ENCODE measurements at regions not wholly inside any gene's neighbourhood (a gene's known extent, or its start where the extent isn't known, plus 50 kb on each side); places are given as distances from the start of the nearest gene placed in this dataset.

DNA sequence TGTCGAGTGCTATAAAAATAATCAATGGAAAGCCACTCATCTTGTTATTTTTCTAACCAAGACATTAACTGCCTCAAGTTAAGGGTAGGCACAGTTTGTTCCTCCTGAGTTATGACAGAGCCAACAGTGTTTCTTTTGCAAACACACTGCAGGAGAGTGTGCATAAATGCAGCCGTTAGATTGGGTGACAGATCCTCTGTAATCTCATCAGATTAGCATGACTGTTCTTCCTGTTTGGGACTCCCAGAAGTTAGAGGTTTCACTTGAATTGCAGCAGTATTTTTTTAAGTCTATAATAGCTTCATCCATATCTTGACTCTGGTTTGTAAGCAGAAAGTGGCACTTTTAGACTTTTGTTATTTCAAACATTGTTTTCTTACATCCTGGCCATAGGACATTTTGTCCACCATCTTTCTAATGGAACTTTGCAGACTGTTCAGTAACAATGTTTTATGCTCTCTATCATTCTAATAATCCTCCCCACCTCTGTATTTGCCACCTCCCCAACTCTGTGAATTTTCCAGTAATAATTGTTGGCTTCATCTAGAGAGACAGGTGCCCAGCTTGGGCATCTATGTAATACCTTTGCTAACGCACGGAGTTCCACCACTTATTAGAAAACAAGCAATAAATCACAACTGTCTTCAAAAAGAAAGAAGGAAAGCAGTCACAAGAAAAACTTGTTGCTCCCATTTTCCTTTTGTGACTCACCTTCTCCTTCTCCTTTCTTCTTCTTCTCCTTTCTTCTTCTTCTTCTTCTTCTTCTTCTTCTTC lies 560.0 kb downstream of the ADCYAP1 start:
- Mint-ChIP-seq H3K4me1 (no peaks in the 10 kb centered on the region), H3K27me3 (ENCODE audit: low read depth) (peaks cover 22% of the 10 kb centered on the region), H3K4me3 (no peak overlapping the region), H3K27ac (no peak overlapping the region), H3K36me3 (no peaks in the 10 kb centered on the region), H3K9me3 (no peaks in the 10 kb centered on the region)
- TF ChIP-seq CTCF (IDR thresholded peaks at IDR 0.05; ENCODE audit: unreplicated experiment) = no peak
- no peak for DNase-seq (ENCODE audit: low spot score in 2 of 2, unreplicated experiment in 2 of 2)

GRCh38 chr18:1466035-1466434 lies 561.4 kb downstream of the ADCYAP1 start:
- Mint-ChIP-seq H3K9me3 (no peaks in the 10 kb centered on the region), H3K27ac (no peak overlapping the region), H3K4me3 (no peak overlapping the region), H3K27me3 (ENCODE audit: low read depth) (peaks cover 27% of the 10 kb centered on the region), H3K4me1 (no peaks in the 10 kb centered on the region), H3K36me3 (no peaks in the 10 kb centered on the region)
- DNase-seq (ENCODE audit: low spot score in 2 of 2, unreplicated experiment in 2 of 2) = no peak
- TF ChIP-seq CTCF (IDR thresholded peaks at IDR 0.05; ENCODE audit: unreplicated experiment) = no peak

DNA sequence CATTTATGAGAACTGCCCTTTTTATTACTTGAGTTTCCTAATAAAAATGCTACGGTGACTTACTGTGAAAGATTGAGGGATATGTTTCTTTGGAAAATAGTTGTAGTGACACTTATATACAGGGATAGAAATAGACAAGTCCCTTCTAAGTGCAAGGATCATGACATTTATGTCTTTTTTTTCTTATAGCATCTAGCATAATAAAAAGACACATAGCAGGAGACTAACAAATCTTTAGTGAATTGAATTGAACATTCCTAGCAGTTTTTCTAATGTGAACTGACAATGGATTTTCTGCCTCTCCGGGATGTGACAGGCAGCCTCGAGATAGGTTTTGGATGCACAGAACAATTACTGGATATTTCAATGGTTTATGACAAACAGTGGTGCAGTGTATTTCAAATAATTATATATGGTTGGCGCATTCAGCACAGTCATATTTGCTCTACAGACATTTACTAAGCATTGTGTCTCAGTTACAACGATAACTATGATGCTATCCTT lies 562.8 kb downstream of the ADCYAP1 start:
- DNase-seq (ENCODE audit: low spot score in 2 of 2, unreplicated experiment in 2 of 2) = no peak
- no peaks in the 10 kb centered on the region for H3K4me1 Mint-ChIP-seq
- H3K9me3 Mint-ChIP-seq = no peaks in the 10 kb centered on the region
- no peak overlapping the region for H3K27ac Mint-ChIP-seq
- TF ChIP-seq CTCF (IDR thresholded peaks at IDR 0.05; ENCODE audit: unreplicated experiment) = no peak
- H3K27me3 Mint-ChIP-seq (ENCODE audit: low read depth) = peaks cover 32% of the 10 kb centered on the region
- H3K4me3 Mint-ChIP-seq = no peak overlapping the region
- H3K36me3 Mint-ChIP-seq = no peaks in the 10 kb centered on the region

DNA sequence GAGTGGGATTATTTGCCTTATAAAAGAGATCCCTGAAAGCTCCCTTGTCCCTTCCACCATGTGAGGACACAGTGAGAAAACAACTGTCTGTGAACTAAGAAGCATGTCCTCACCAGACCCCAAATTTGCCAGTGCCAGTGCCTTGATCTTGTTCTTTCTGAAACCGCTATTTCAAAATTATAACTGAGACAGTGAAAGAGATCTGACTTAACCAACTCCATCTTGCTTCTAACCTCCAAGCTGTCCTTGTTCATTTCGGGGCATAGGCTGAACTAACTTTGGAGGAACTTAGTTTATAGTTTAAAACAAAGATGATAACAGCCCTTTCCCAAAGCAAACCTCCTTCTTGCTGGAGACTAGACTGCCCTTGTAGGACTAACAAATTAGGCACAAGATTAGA lies 563.9 kb downstream of the ADCYAP1 start:
- Mint-ChIP-seq H3K4me3 (no peak overlapping the region), H3K27me3 (ENCODE audit: low read depth) (peaks cover 29% of the 10 kb centered on the region), H3K4me1 (no peaks in the 10 kb centered on the region), H3K9me3 (no peaks in the 10 kb centered on the region), H3K27ac (no peak overlapping the region), H3K36me3 (no peaks in the 10 kb centered on the region)
- TF ChIP-seq CTCF (IDR thresholded peaks at IDR 0.05; ENCODE audit: unreplicated experiment) = no peak
- DNase-seq (ENCODE audit: low spot score in 2 of 2, unreplicated experiment in 2 of 2) = no peak

DNA sequence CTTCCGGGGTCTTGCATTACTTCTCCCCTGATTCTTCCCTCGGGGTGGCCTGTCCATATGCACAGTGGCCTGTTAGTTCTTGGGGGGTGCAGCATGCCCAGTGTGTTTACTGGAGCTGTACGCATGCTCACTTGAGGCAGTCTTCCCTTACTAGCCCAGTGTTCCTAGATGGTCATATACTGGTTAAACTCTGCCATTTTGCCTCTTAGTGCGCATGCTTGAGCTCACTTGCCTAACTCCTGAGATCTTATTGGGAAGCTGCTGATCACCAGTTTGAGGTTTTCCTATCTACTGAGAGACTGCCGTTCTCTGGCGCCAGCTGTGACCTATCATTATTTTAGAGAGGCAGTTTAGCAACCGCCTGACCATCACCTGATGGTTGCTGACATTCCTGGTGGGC lies 571.2 kb downstream of the ADCYAP1 start:
- no peak for TF ChIP-seq CTCF (IDR thresholded peaks at IDR 0.05; ENCODE audit: unreplicated experiment)
- Mint-ChIP-seq H3K36me3 (no peaks in the 10 kb centered on the region), H3K4me3 (no peak overlapping the region), H3K9me3 (no peaks in the 10 kb centered on the region), H3K27me3 (ENCODE audit: low read depth) (peaks cover 10% of the 10 kb centered on the region), H3K4me1 (no peaks in the 10 kb centered on the region), H3K27ac (no peak overlapping the region)
- no peak for DNase-seq (ENCODE audit: low spot score in 2 of 2, unreplicated experiment in 2 of 2)

Data from mesothelial cell of epicardium (in vitro differentiated cells).